ENCODE measurements at regions not wholly inside any gene's neighbourhood (a gene's known extent, or its start where the extent isn't known, plus 50 kb on each side); places are given as distances from the start of the nearest gene placed in this dataset.

GRCh38 chr2:128786741-128787478 is 468.2 kb upstream of the HS6ST1 start:
- no peak for DNase-seq

GRCh38 chr2:128787616-128788015 is 468.9 kb upstream of the HS6ST1 start:
- no peak for DNase-seq

GRCh38 chr2:128788636-128789220 is 470.1 kb upstream of the HS6ST1 start:
- DNase-seq, result no peak

GRCh38 chr2:128789221-128789620 is 470.6 kb upstream of the HS6ST1 start:
- no peak for DNase-seq

- DNase-seq, result no peak
These were observed 471.2 kb upstream of the HS6ST1 start for GRCh38 chr2:128789776-128790455.

GRCh38 chr2:128790541-128791001 is 471.9 kb upstream of the HS6ST1 start:
- DNase-seq, result no peak

GRCh38 chr2:128791120-128791984 is 472.7 kb upstream of the HS6ST1 start:
- DNase-seq, result no peak

- DNase-seq, result no peak
These were observed 473.3 kb upstream of the HS6ST1 start for GRCh38 chr2:128791985-128792320.

- no peak for DNase-seq
These were observed 473.9 kb upstream of the HS6ST1 start for GRCh38 chr2:128792476-128793054.

GRCh38 chr2:128793404-128793803 is 474.7 kb upstream of the HS6ST1 start:
- no peak for DNase-seq

- DNase-seq, result no peak
These were observed 475.6 kb upstream of the HS6ST1 start for GRCh38 chr2:128794285-128794684.

GRCh38 chr2:128796321-128796720 is 477.7 kb upstream of the HS6ST1 start:
- no peak for DNase-seq

GRCh38 chr2:128797092-128797491 is 478.4 kb upstream of the HS6ST1 start:
- no peak for DNase-seq

- no peak for DNase-seq
These were observed 478.9 kb upstream of the HS6ST1 start for GRCh38 chr2:128797533-128797932.

GRCh38 chr2:128797937-128798336 is 479.3 kb upstream of the HS6ST1 start:
- DNase-seq, result no peak

- DNase-seq, result no peak
These were observed 480.0 kb upstream of the HS6ST1 start for GRCh38 chr2:128798502-128799283.

- no peak for DNase-seq
These were observed 480.6 kb upstream of the HS6ST1 start for GRCh38 chr2:128799284-128799552.

- DNase-seq, result no peak
These were observed 481.1 kb upstream of the HS6ST1 start for GRCh38 chr2:128799730-128800129.

GRCh38 chr2:128801576-128801975 is 482.9 kb upstream of the HS6ST1 start:
- DNase-seq, result no peak

- DNase-seq, result no peak
These were observed 484.6 kb upstream of the HS6ST1 start for GRCh38 chr2:128803222-128803621.

GRCh38 chr2:128805237-128805636 is 486.6 kb upstream of the HS6ST1 start:
- DNase-seq, result no peak

GRCh38 chr2:128805918-128806317 is 487.2 kb upstream of the HS6ST1 start:
- DNase-seq, result no peak
